GM12878 (cell line): ENCODE measurements at regions not wholly inside any gene's neighbourhood (a gene's known extent, or its start where the extent isn't known, plus 50 kb on each side); places are given as distances from the start of the nearest gene placed in this dataset.

Experiments
- BACH1 ChIP-seq: fragments of 450-650 bp; IDR thresholded peaks from 2 replicates; pipeline ENCODE4 v1.6.1; 2017; ENCODE audit warnings: mild to moderate bottlenecking, borderline replicate concordance
- CBFB ChIP-seq: IDR thresholded peaks from 2 replicates; pipeline ENCODE4 v1.6.1; 2016; ENCODE audit warnings: antibody characterized with exemption, low read depth
- EZH2 ChIP-seq: IDR thresholded peaks from 2 replicates; pipeline ENCODE4 v1.6.1; 2012; ENCODE audit warnings: low read depth, mild to moderate bottlenecking, control low read depth, inconsistent platforms, low read length, borderline replicate concordance; ENCODE audit not compliant: control insufficient read depth
- FOXK2 ChIP-seq: fragments of 450-650 bp; IDR thresholded peaks from 2 replicates; pipeline ENCODE4 v1.6.1; 2017; ENCODE audit warnings: mild to moderate bottlenecking, moderate library complexity
- MXI1 ChIP-seq: fragments of 150-350 bp; IDR thresholded peaks from 2 replicates; pipeline ENCODE4 v1.6.1; 2011; ENCODE audit warnings: low read depth, mild to moderate bottlenecking, inconsistent platforms, low read length, improper control_type of control experiment
- NR2C1 ChIP-seq: fragments of 450-650 bp; IDR thresholded peaks from 2 replicates; pipeline ENCODE4 v1.6.1; 2017; ENCODE audit warnings: antibody characterized with exemption, mild to moderate bottlenecking, moderate library complexity
- RBBP5 ChIP-seq: fragments of 200-600 bp; sonication (generic); conservative IDR thresholded peaks from 2 replicates; pipeline ENCODE4 v1.6.1; 2016
- SUZ12 ChIP-seq: fragments of 200-600 bp; sonication (generic); IDR thresholded peaks from one replicate; pipeline ENCODE4 v1.6.1; 2018; ENCODE audit warnings: antibody characterized with exemption, mild to moderate bottlenecking; ENCODE audit not compliant: unreplicated experiment
- YY1 ChIP-seq: IDR thresholded peaks from 2 replicates; pipeline ENCODE4 v1.6.1; 2011; ENCODE audit warnings: low read depth, mild to moderate bottlenecking, low read length
- TF ChIP-seq, protein P1 (sequence below): IDR thresholded peaks from 2 replicates; pipeline ENCODE4 v1.6.1; 2011; ENCODE audit warnings: mild to moderate bottlenecking, low read depth, low read length, moderate library complexity; ENCODE audit not compliant: insufficient replicate concordance
- TF ChIP-seq, protein P2 (sequence below): fragments of 450-650 bp; formaldehyde crosslinking; IDR thresholded peaks from 2 replicates; pipeline ENCODE4 v1.4.0; 2022; ENCODE audit warnings: mild to moderate bottlenecking, moderate library complexity
- TF ChIP-seq, protein P3 (sequence below), 3 experiments: IDR thresholded peaks in 2 of 3; conservative IDR thresholded peaks in 1 of 3; 2 replicates each; pipeline ENCODE4 v1.5.1; 2011; ENCODE audit warnings: low read depth in 3 of 3, low read length in 3 of 3, mild to moderate bottlenecking in 3 of 3, control low read depth in 2 of 3, moderate library complexity in 2 of 3, inconsistent platforms in 1 of 3, mixed read lengths in 1 of 3; ENCODE audit not compliant: control insufficient read depth in 2 of 3, insufficient read depth in 1 of 3; ENCODE audit errors: extremely low read depth in 1 of 3

DNA sequence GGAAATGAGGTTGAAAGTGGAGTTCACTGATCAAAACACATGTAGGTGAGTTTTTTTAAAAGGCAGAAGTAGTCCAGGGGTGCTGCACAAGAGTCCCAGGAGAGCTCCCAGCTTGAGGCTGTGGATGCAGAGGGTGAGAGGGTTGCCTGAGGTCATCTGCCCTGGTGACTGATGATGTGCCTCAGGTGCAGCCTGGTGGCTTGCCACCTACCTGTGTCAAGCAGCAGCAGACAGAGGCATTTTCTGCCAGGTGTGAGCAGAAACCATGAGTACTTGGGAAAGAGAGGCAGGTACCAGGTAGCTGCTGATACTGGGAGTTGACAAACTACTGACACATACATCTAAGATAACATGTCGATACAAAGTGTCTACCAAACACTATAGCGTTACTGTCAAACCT is 92.5 kb downstream of the SCP2D1 start:
- TF ChIP-seq MXI1, result no peak
- TF ChIP-seq SUZ12, result no peak
- no peak for TF ChIP-seq RBBP5
- TF ChIP-seq, protein P1, sequence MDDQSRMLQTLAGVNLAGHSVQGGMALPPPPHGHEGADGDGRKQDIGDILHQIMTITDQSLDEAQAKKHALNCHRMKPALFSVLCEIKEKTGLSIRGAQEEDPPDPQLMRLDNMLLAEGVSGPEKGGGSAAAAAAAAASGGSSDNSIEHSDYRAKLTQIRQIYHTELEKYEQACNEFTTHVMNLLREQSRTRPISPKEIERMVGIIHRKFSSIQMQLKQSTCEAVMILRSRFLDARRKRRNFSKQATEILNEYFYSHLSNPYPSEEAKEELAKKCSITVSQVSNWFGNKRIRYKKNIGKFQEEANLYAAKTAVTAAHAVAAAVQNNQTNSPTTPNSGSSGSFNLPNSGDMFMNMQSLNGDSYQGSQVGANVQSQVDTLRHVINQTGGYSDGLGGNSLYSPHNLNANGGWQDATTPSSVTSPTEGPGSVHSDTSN, result no peak
- TF ChIP-seq EZH2, result no peak
- no peak for TF ChIP-seq YY1
- TF ChIP-seq, protein P2, sequence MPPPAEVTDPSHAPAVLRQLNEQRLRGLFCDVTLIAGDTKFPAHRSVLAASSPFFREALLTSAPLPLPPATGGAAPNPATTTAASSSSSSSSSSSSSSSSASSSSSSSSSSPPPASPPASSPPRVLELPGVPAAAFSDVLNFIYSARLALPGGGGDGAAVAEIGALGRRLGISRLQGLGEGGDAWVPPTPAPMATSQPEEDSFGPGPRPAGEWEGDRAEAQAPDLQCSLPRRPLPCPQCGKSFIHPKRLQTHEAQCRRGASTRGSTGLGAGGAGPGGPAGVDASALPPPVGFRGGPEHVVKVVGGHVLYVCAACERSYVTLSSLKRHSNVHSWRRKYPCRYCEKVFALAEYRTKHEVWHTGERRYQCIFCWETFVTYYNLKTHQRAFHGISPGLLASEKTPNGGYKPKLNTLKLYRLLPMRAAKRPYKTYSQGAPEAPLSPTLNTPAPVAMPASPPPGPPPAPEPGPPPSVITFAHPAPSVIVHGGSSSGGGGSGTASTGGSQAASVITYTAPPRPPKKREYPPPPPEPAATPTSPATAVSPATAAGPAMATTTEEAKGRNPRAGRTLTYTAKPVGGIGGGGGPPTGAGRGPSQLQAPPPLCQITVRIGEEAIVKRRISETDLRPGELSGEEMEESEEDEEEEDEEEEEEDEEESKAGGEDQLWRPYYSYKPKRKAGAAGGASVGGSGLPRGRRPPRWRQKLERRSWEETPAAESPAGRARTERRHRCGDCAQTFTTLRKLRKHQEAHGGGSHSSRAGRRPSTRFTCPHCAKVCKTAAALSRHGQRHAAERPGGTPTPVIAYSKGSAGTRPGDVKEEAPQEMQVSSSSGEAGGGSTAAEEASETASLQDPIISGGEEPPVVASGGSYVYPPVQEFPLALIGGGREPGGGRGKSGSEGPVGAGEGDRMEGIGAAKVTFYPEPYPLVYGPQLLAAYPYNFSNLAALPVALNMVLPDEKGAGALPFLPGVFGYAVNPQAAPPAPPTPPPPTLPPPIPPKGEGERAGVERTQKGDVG, result no peak
- TF ChIP-seq BACH1, result no peak
- no peak for TF ChIP-seq CBFB
- TF ChIP-seq, protein P3, sequence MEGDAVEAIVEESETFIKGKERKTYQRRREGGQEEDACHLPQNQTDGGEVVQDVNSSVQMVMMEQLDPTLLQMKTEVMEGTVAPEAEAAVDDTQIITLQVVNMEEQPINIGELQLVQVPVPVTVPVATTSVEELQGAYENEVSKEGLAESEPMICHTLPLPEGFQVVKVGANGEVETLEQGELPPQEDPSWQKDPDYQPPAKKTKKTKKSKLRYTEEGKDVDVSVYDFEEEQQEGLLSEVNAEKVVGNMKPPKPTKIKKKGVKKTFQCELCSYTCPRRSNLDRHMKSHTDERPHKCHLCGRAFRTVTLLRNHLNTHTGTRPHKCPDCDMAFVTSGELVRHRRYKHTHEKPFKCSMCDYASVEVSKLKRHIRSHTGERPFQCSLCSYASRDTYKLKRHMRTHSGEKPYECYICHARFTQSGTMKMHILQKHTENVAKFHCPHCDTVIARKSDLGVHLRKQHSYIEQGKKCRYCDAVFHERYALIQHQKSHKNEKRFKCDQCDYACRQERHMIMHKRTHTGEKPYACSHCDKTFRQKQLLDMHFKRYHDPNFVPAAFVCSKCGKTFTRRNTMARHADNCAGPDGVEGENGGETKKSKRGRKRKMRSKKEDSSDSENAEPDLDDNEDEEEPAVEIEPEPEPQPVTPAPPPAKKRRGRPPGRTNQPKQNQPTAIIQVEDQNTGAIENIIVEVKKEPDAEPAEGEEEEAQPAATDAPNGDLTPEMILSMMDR (IDR thresholded peaks at IDR 0.05 in 2 of 3, conservative IDR thresholded peaks at IDR 0.05 in 1 of 3; ENCODE audit: control insufficient read depth in 2 of 3, extremely low read depth in 1 of 3, insufficient read depth in 1 of 3, low read depth in 3 of 3, low read length in 3 of 3), result no peak
- TF ChIP-seq FOXK2, result no peak
- TF ChIP-seq NR2C1, result no peak
